Type B pancreatic cell (in vitro differentiated cells): ENCODE measurements at regions not wholly inside any gene's neighbourhood (a gene's known extent, or its start where the extent isn't known, plus 50 kb on each side); places are given as distances from the start of the nearest gene placed in this dataset.

Experiments used
- DNase-seq: peaks from one replicate; pipeline ENCODE4 v3.0.0; 2021; ENCODE audit warnings: mixed read lengths; ENCODE audit not compliant: unreplicated experiment; ENCODE audit errors: extremely low spot score
- H3K27ac Mint-ChIP-seq: 2 replicates; pipeline ENCODE4 v1.8.0; 2021; ENCODE audit warnings: mild to moderate bottlenecking, mixed read lengths
- H3K27me3 Mint-ChIP-seq: 2 replicates; pipeline ENCODE4 v1.8.0; 2021; ENCODE audit warnings: mixed read lengths
- H3K36me3 Mint-ChIP-seq: 2 replicates; pipeline ENCODE4 v1.8.0; 2021; ENCODE audit warnings: mixed read lengths
- H3K4me1 Mint-ChIP-seq: one replicate; pipeline ENCODE4 v1.8.0; 2021; ENCODE audit warnings: mixed read lengths; ENCODE audit not compliant: unreplicated experiment
- H3K4me3 Mint-ChIP-seq: 2 replicates; pipeline ENCODE4 v1.8.0; 2021; ENCODE audit warnings: mild to moderate bottlenecking, mixed read lengths
- H3K9me3 Mint-ChIP-seq: 2 replicates; pipeline ENCODE4 v1.8.0; 2021; ENCODE audit warnings: mixed read lengths
- CTCF ChIP-seq: fragments of 200-600 bp; sonication (generic); conservative IDR thresholded peaks from 2 replicates; pipeline ENCODE4 v1.5.0; 2021; ENCODE audit warnings: antibody characterized with exemption, mild to moderate bottlenecking

GRCh38 chr15:97174886-97175540 is 785.5 kb upstream of the ARRDC4 start:
- Mint-ChIP-seq H3K36me3 (no peaks in the 10 kb centered on the region), H3K27me3 (peaks cover 18% of the 10 kb centered on the region), H3K4me1 (peaks cover 28% of the 10 kb centered on the region), H3K9me3 (no peaks in the 10 kb centered on the region), H3K4me3 (no peak overlapping the region), H3K27ac (no peak overlapping the region)
- TF ChIP-seq CTCF: no peak
- no peak for DNase-seq

- no peak for DNase-seq
- Mint-ChIP-seq H3K27ac (peak overlapping the region; percentile 15), H3K9me3 (no peaks in the 10 kb centered on the region)
Measured at GRCh38 chr15:97177151-97177577, 783.3 kb upstream of the ARRDC4 start.

GRCh38 chr15:97182581-97182980 is 777.9 kb upstream of the ARRDC4 start:
- no peak for DNase-seq
- Mint-ChIP-seq H3K27me3 (no peaks in the 10 kb centered on the region), H3K9me3 (no peaks in the 10 kb centered on the region), H3K36me3 (no peaks in the 10 kb centered on the region), H3K4me1 (peaks cover 6% of the 10 kb centered on the region), H3K27ac (no peak overlapping the region), H3K4me3 (no peak overlapping the region)
- TF ChIP-seq CTCF: no peak

More at GRCh38 chr15:97177151-97177577, 783.3 kb upstream of the ARRDC4 start:
- no peak for TF ChIP-seq CTCF
- H3K4me3 Mint-ChIP-seq: peak overlapping the region; percentile 61
- H3K36me3 Mint-ChIP-seq: no peaks in the 10 kb centered on the region
- peaks cover 7% of the 10 kb centered on the region for H3K27me3 Mint-ChIP-seq
- H3K4me1 Mint-ChIP-seq: peaks cover 18% of the 10 kb centered on the region

- Mint-ChIP-seq H3K36me3 (no peaks in the 10 kb centered on the region), H3K27me3 (no peaks in the 10 kb centered on the region), H3K4me1 (no peaks in the 10 kb centered on the region), H3K9me3 (no peaks in the 10 kb centered on the region), H3K4me3 (no peak overlapping the region), H3K27ac (no peak overlapping the region)
- TF ChIP-seq CTCF: no peak
- DNase-seq: no peak
Measured at GRCh38 chr15:97189162-97189780, 771.2 kb upstream of the ARRDC4 start.

GRCh38 chr15:97194750-97195149 is 765.8 kb upstream of the ARRDC4 start:
- Mint-ChIP-seq H3K36me3 (no peaks in the 10 kb centered on the region), H3K4me3 (no peak overlapping the region), H3K4me1 (no peaks in the 10 kb centered on the region), H3K27me3 (no peaks in the 10 kb centered on the region), H3K9me3 (no peaks in the 10 kb centered on the region), H3K27ac (no peak overlapping the region)
- DNase-seq: no peak
- TF ChIP-seq CTCF: no peak
